ENCODE measurements at regions not wholly inside any gene's neighbourhood (a gene's known extent, or its start where the extent isn't known, plus 50 kb on each side); places are given as distances from the start of the nearest gene placed in this dataset.

- no peaks in the 10 kb centered on the region for H3K27me3 ChIP-seq
- Mint-ChIP-seq H3K4me1 (peaks cover 3% of the 10 kb centered on the region), H3K36me3 (no peaks in the 10 kb centered on the region), H3K27ac (no peak overlapping the region), H3K27me3 (ENCODE audit: insufficient read depth, low read depth) (peaks cover 2% of the 10 kb centered on the region), H3K9me3 (no peaks in the 10 kb centered on the region), H3K4me3 (no peak overlapping the region)
- H2AFZ ChIP-seq (replicated peaks): no peak overlapping the region
- peak; percentile 52 for DNase-seq (ENCODE audit: low spot score)
- H3K79me2 ChIP-seq (ENCODE audit: low read depth): no peaks in the 10 kb centered on the region
- H3K4me3 ChIP-seq: no peak overlapping the region
- H3K9me3 ChIP-seq (ENCODE audit: low read depth): no peaks in the 10 kb centered on the region
- no peak overlapping the region for H3K4me2 ChIP-seq
- no peaks in the 10 kb centered on the region for H4K20me1 ChIP-seq (ENCODE audit: low read depth)
- H3F3A ChIP-seq (ENCODE audit: low read depth): no peaks in the 10 kb centered on the region
- H3K9ac ChIP-seq: no peak overlapping the region
- no peaks in the 10 kb centered on the region for H3K36me3 ChIP-seq
- peak; percentile 64 for TF ChIP-seq CTCF (IDR thresholded peaks at IDR 0.05)
- no peak for TF ChIP-seq EZH2 (IDR thresholded peaks at IDR 0.05)
- TF ChIP-seq EZH2phosphoT487 (IDR thresholded peaks at IDR 0.05): no peak
- no peak overlapping the region for H3K27ac ChIP-seq
- no peaks in the 10 kb centered on the region for H3K4me1 ChIP-seq
Observed at GRCh38 chr10:64091897-64092296, 570.7 kb downstream of the REEP3 start.

GRCh38 chr10:64093304-64093703, 572.1 kb downstream of the REEP3 start:
- no peak overlapping the region for H3K9ac ChIP-seq
- no peaks in the 10 kb centered on the region for H3F3A ChIP-seq (ENCODE audit: low read depth)
- H3K4me3 ChIP-seq: no peak overlapping the region
- H3K27me3 ChIP-seq: no peaks in the 10 kb centered on the region
- Mint-ChIP-seq H3K27me3 (ENCODE audit: insufficient read depth, low read depth) (peaks cover 2% of the 10 kb centered on the region), H3K36me3 (no peaks in the 10 kb centered on the region), H3K27ac (no peak overlapping the region), H3K4me3 (no peak overlapping the region), H3K4me1 (peaks cover 3% of the 10 kb centered on the region), H3K9me3 (no peaks in the 10 kb centered on the region)
- no peaks in the 10 kb centered on the region for H3K4me1 ChIP-seq
- no peaks in the 10 kb centered on the region for H3K79me2 ChIP-seq (ENCODE audit: low read depth)
- no peak overlapping the region for H3K27ac ChIP-seq
- DNase-seq (ENCODE audit: low spot score): no peak
- no peaks in the 10 kb centered on the region for H4K20me1 ChIP-seq (ENCODE audit: low read depth)
- H3K36me3 ChIP-seq: no peaks in the 10 kb centered on the region
- TF ChIP-seq EZH2phosphoT487 (IDR thresholded peaks at IDR 0.05): no peak
- no peak for TF ChIP-seq EZH2 (IDR thresholded peaks at IDR 0.05)
- TF ChIP-seq CTCF (IDR thresholded peaks at IDR 0.05): no peak
- H2AFZ ChIP-seq (replicated peaks): no peak overlapping the region
- no peaks in the 10 kb centered on the region for H3K9me3 ChIP-seq (ENCODE audit: low read depth)
- H3K4me2 ChIP-seq: no peak overlapping the region

GRCh38 chr10:64093946-64094535, 572.8 kb downstream of the REEP3 start:
- no peak for DNase-seq (ENCODE audit: low spot score)
- H3K27ac Mint-ChIP-seq: no peak overlapping the region

More at GRCh38 chr10:64093946-64094535, 572.8 kb downstream of the REEP3 start:
- no peaks in the 10 kb centered on the region for H3K27me3 ChIP-seq
- H3K36me3 ChIP-seq: no peaks in the 10 kb centered on the region
- H3F3A ChIP-seq (ENCODE audit: low read depth): no peaks in the 10 kb centered on the region
- H3K4me1 ChIP-seq: no peaks in the 10 kb centered on the region
- no peaks in the 10 kb centered on the region for H4K20me1 ChIP-seq (ENCODE audit: low read depth)
- no peaks in the 10 kb centered on the region for H3K79me2 ChIP-seq (ENCODE audit: low read depth)
- TF ChIP-seq EZH2 (IDR thresholded peaks at IDR 0.05): no peak
- no peak for TF ChIP-seq EZH2phosphoT487 (IDR thresholded peaks at IDR 0.05)
- TF ChIP-seq CTCF (IDR thresholded peaks at IDR 0.05): no peak
- H3K9me3 Mint-ChIP-seq: no peaks in the 10 kb centered on the region
- H3K9ac ChIP-seq: no peak overlapping the region
- H3K27ac ChIP-seq: no peak overlapping the region
- no peaks in the 10 kb centered on the region for H3K36me3 Mint-ChIP-seq
- H3K4me3 ChIP-seq: no peak overlapping the region
- H3K4me2 ChIP-seq: no peak overlapping the region
- no peak overlapping the region for H2AFZ ChIP-seq (replicated peaks)
- peaks cover 2% of the 10 kb centered on the region for H3K27me3 Mint-ChIP-seq (ENCODE audit: insufficient read depth, low read depth)
- H3K4me3 Mint-ChIP-seq: no peak overlapping the region
- H3K9me3 ChIP-seq (ENCODE audit: low read depth): no peaks in the 10 kb centered on the region
- H3K4me1 Mint-ChIP-seq: peaks cover 3% of the 10 kb centered on the region

Measured in neural progenitor cell (in vitro differentiated cells).